ENCODE measurements at regions not wholly inside any gene's neighbourhood (a gene's known extent, or its start where the extent isn't known, plus 50 kb on each side); places are given as distances from the start of the nearest gene placed in this dataset.

GRCh38 chr13:22018836-22019210 lies 347.9 kb downstream of the FGF9 start:
- TF ChIP-seq BCL6B (tag by site-specific recombination; IDR thresholded peaks at IDR 0.05) = no peak
- TF ChIP-seq ZBTB8A (tag by site-specific recombination; IDR thresholded peaks at IDR 0.05) = no peak
- no peak for TF ChIP-seq ZNF560 (tag by site-specific recombination; IDR thresholded peaks at IDR 0.05; ENCODE audit: borderline replicate concordance)
- TF ChIP-seq YY1 (tag by site-specific recombination; IDR thresholded peaks at IDR 0.05) = no peak
- no peak for TF ChIP-seq CTCF (tag by site-specific recombination; IDR thresholded peaks at IDR 0.05)
- no peak for TF ChIP-seq ZNF138 (tag by site-specific recombination; IDR thresholded peaks at IDR 0.05; ENCODE audit: borderline replicate concordance)
